Ammon's horn (tissue), 1 donor: ENCODE measurements at regions not wholly inside any gene's neighbourhood (a gene's known extent, or its start where the extent isn't known, plus 50 kb on each side); places are given as distances from the start of the nearest gene placed in this dataset.
"Not testable (repeated sequence)": the region's sequence is repeated elsewhere in the genome, so short reads cannot be mapped to it uniquely, and the experiment has no call there.

Source experiments
- DNase-seq: peaks from one replicate; pipeline ENCODE4 v3.0.0-alpha.2; 2016; ENCODE audit warnings: low spot score

DNA sequence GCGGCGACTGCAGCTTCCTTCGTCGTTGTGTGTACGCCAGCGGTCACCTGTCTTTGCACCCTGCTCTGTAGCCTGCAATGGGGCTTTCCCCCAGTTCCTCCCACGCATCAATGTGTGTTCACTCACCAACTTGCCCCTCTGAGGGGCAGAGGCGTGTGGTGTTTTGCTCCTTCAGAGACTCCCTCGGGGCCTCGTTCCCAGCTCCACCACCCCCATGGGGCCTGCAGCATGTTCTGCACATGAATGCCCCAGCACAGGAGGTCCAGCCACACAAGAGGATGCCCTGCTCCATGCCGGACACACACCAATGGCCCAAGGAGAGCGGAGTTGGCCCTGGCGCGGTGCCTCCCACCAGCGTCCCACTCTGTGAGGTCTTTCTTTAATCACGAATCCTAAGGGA, 196.8 kb downstream of the BANP start:
- DNase-seq = not testable (repeated sequence)

DNA sequence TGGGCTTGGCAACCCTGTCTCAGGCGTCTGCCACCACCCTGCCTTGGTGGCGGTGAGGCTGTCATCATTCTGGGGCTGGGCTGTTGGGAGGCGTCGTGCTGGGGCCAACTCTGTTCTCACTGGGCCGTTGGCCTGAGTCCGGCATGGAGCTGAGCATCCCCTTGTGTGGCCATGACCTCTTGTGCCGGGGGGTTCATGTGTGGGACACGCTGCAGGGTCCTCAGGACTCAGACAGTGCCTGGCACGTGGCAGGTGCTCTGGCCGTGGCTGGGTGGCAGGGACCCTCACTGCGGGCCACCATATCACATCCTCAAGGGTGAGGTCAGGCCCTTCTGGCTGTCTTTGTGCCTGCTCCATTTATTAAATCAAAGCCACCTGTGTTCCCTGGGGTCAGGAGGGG, 197.4 kb downstream of the BANP start:
- not testable (repeated sequence) for DNase-seq

DNA sequence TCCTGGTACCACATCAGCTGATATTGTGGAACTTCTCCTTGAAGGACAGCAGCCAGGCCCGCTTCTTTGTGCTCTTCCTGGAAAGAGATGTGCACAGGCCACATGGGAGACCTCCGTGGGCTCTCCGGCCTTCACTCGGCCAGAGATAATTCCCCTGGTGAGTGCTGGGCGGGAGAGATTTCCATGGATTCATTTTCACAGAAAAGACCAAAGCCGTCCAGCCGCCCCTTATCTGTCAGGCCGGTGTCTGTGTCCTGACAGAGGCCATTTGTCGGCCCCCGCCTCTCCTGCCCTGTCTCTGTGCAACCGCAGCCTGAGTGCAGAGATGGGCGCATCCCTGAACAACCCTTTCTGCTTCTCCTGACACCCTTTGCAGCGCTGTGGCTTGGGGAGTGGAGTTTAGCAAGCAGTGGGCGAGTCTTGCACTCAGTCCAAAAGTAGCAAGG, 197.9 kb downstream of the BANP start:
- not testable (repeated sequence) for DNase-seq

DNA sequence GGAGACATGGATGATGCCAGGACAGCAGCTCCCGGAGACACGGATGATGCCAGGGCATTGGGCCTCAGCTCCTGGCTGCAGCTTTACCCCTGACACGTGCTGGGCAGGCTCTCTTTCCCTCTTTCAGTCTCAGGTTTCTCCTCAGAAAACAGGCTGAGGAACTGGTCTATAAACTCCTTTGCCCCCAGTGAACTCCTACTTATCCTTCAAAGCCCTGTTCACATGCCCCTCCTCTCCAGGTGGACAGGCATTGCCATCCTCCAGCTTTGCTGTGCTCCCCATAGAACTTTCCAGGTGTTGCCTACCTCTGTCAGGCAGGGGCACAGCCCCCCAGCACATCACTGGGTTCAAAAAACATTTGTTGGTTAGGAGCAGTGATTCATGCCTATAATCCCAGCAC, 198.4 kb downstream of the BANP start:
- DNase-seq = not testable (repeated sequence)

DNA sequence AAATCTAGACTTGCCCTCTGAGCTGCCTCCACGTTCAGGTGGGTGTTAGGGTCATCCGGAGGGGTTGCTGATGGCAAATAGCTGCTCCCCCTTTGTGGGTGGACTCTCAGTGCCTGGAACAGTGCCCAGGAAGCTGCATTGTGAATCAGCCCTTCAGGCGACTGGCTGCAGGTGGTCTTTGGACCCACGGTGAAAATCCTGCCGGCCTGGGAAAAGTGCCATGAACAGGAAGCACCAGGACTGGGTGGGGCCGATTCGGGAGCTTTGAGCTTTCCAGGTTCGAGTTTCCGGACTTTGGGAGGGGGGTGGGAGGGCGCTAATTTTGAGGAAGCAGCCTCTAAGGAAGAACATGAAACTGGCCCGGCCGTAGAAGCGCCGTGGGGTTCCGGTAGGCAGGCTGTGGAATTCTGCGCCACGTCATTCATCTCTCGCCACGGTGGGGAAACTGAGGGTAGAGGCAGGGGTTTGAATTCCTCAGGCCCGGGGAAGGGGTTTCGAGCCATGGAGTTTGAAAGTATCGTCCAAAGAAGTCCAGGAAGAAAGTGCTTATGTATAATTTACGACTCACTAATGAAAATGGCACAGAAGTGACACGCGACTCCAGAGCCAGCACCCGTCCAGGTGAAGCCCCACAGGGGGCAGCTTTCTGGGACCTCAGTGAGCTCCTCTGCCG, 199.4 kb downstream of the BANP start:
- DNase-seq = not testable (repeated sequence)

DNA sequence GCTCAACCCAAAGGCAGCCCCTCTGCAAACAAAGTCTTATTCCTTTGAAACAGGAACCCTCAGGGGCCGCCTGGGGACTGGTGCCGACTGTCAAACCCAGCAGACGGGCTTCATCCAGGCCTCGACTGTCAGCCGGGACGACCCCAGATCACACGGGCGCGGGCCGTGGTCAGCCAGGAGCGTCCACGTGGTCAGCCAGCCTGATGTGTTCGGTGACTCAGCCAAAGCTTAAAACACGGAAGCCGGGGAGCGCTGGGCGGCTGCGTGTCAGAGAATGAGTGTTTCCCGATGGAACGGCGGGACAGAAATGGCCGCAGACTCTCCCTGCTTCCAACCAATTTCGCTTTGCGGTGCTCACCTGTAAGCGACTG, 199.9 kb downstream of the BANP start:
- DNase-seq = not testable (repeated sequence)

DNA sequence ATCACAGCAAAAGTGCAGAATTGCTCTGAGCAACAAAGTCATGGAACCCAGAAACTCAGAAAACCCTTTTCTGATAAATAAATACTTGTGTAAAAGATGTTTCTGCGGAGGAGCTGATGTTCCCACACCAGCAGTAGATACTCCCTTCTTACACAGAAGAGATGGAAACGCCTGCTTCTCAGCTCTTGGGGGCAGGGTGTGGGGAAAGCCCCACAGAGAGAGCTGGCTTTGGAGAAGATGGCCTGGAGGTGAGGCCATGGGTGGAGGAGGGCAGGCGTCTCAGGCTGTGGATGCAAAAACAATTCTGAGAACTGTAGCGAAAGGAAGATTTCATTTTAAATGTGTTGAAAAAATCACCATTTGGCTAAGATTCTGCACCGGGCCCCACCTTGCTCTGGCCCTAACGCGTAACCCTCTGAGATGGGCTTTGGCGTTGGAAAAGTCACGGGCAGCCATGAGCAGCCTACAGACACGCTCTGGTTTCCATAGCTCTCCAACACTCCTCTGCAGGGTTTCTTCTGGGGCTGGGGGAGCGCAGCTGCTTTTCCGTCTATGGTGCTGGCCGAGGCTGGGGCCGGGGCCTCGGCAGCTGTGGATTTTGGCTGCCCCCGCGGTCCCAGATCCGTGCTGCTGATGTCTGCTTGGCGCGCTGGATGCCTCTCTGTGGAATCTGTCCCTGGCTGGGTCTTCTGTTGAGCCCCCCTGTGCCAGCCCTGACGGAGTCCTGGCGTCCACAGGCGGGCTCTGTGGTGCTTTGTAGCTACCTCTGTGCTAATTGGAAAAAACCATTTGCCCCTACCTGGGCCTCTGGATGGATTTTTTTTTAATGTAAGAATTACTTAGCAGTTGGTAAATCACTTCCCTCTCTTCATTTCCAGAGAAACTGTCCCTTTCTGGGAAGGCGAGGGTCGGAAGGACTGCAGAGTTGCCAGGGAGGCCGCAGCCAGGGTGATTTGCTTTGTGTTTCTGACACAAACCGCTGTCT, 200.9 kb downstream of the BANP start:
- not testable (repeated sequence) for DNase-seq

DNA sequence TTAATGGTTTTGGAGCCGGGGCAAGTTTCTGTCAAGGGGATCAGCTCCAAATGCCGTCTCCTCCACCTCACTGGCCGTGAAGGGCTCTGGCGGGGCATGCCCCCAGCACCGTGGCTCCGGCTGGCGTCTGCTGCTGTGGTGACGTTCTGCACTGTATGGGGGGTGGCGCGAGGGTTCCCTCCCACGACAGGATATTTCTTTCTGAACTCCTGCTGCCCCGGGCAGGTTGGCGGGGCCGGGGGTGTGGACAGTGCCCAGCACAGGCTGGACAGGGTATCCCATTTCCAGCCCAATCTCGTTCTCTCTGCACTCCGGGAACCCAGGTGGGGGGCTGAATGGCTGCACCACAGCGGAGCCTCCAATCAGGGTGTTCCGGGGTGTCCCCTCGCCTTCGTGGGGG, 201.6 kb downstream of the BANP start:
- not testable (repeated sequence) for DNase-seq

DNA sequence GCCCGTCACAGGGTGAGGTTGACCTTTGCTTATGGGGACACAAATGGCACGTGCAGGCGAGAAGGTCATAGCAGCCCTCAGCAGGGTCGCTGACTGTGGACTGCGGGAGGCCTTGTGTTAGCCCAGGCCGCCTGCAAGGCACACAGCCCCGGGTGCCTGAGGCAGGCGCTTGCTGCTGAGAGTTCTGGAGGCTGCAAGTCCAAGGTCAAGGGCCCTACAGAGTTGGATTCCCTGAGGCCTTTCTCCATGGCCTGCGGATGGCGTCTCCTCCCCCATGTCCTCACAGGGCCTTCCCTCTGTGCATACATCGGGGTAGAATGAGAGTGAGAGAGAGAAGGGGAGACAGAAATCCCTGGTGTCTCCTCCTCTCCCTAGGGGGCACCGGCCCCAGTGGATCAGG, 202.3 kb downstream of the BANP start:
- not testable (repeated sequence) for DNase-seq

DNA sequence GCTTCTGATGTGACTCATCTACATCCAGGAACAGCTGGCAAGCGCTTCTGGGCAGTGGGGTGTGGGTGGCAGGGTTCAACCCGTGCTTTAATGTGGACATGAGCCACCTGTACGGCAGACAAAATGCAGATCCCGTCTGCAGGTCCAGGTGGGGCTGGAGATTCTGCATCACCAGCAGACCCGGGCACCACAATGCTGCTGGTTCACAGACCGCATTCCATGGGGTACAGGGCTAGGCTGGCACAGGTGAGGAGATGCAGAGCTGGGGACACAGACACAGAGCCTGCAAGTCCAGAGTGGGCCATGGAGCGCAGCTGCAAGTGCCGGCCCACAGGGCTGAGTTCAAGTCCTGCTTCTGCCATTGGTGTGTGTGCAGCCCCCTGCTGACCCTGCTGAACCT, 203.7 kb downstream of the BANP start:
- DNase-seq = not testable (repeated sequence)

DNA sequence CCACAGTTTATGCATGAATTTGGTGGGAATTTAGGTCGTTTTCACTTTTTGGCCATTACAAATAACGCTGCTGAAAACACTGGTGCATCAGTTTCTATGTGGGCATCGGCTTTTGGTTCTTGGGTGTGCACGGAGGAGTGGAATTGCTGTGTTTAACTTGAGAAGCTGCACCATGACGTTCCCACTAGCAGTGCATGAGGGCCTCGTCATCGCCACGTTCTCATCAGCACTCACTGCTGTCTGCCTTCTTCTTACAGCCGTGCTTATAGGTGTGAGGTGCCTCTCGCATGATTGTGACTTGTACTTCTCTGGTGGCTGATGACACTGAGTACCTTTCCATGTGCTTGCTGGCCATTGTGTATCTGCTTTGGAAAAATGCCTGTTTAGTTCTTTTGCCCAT, 204.4 kb downstream of the BANP start:
- not testable (repeated sequence) for DNase-seq

DNA sequence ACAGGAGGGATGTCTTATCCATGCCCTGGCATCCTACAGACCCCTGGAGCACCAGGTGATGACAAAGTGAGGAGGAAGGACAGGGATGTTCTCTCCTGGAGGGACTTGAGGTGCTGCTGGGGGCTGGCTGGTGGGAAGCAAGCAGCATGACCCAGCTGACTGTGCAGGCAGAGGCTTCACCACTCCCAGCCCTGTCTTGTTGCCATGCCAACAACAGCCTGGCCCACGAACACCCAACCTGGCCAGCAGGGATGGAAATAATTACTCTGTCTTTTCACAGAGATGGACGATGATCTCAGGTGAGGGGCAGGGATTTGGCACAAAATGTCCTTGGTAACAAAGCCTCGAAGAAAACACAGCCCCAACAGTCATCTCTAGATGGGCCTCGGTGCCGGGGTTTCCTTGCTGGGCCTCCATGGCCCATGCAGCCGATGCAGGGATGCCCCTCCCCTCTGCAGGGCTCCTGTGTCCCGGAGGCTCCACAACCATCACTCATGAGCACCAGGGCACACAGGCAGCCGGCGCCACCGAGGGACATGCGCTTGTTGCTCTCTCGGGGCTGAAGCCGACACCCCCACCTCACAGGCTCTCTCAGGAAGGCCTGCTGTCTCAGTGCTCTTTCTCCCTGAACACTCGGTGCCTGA, 205.5 kb downstream of the BANP start:
- DNase-seq = not testable (repeated sequence)

DNA sequence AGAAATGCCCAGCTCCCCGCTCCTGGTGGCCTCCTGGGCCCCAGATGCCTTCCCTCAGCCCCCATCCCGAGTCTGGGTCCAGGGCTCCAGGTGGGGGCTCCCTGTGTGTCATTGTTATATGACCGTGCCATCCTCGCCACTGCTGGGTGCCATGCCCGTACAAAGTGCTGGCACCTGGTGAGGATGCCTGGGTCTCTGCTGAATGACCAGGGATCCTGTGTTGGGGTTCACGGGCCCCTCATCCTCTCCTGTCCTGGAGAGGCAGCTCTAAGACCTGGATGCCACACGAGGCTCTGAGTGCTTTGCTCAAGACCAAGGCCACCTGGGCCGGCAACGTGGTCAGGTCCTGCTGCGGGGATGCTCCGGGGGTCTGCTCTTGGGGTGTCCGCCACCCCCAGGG, 206.5 kb downstream of the BANP start:
- DNase-seq = not testable (repeated sequence)

DNA sequence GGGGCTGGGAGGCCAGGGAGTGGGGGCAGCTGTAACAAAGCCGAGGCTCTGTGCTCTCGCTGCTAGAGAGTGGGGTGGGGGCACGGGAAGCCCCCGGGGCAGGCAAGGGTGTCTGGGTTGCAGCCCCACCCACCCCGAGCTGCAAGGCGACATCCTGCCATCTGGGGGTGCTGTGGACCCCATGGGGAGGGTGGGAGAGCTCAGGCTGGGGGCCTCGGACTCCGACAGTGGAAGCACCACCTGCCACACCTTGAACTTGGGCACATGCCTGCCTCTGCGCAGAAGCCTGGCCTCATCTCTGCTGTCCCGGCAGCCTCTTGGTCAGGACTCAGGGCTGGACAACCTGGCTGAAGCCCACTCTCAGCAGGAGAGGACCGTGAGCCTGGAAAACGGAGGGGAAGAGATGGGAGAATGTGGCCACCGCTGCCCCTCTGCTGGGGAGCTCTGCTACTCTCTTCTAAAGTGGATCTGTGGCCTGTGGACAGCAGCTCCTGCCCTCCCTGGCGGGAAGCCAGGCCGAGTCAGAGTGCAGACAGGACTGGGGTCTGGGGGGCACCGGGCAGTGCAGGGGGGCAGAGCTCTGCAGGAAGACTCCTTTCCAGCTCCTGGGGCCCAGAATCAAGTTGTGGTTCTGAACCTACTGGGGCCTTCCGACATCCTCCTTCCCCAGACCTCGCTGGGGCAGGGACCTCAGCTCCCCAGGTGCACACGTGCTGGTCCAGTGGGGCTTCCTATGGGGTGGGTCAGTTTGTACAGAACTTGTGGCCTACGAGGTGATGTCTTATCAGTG, 207.2 kb downstream of the BANP start:
- not testable (repeated sequence) for DNase-seq

DNA sequence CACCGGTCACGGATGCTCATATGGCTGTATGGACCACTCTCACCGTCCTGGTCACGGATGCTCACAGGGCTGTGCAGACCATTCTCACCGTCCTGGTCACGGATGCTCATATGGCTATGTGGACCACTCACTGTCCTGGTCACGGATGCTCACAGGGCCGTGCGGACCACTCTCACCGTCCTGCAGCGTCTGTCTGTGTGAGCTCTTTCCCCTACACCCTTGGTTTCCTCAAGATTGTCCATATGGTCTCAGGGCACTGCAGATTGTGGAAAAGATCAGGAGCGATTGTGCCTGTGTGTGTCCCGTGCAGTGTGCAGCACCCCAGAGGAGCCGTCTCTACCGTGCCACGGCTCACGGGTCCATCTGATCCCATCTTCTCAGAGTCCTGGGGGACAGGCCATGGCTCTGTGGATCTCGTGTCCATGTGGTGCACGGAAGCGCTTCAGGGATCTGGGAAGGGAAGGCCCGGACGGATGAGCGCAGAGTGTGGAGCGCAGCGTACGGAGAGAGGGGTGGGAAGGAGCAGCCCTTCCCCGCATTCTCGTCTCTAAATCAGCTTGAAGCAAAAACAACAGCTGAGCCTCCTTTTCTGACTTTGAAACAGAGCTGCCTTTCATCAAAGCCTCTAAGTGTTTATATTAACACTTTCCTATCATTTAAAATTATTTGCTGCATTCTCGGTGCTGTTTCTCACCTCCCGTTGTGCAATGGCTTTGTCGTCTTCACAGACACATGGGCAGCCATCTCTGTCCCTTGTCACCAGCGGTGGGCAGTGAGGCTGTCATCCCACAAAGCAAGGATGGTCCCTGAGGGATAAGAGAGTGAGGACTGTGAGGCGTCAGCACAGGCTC, 208.0 kb downstream of the BANP start:
- not testable (repeated sequence) for DNase-seq

DNA sequence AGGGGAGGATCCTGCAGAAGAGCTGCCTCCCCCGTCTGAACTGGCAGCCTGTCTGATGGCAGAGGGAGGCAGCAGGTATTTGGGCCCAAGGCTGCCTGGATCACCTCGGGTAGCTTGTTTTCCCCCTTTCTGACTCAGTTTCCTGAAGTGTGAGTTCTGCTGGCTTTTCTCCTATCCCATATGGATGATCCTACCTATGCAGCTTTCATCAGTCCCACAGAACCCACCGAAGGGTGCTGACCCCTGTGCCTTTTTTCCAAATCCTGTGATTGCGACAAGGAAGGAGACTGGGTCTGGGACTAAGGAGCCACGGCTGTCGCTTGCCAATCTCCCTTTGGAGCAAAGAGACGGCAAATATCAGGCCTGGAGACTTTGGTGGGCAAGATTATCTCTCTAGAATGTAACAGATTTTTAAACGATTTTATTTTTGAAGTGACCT, 208.7 kb downstream of the BANP start:
- DNase-seq = not testable (repeated sequence)

DNA sequence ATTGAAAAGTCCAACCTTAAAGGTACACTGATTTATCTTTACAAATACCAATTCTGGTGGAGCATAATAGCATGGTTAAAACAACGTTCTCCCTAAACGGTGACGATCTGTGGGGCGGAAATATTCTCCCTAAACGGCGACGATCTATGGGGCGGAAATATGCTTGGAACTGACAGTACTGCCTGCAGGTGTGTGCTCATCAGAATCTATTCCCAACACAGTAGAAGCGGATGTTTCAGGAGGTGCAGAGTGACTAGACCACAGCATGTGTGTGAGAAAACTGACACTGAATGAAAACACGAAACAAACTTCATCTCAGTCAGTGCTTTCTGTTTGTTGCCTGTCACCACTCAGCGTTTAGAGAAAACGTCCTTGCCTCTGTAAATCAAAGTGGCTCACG, 210.0 kb downstream of the BANP start:
- not testable (repeated sequence) for DNase-seq

DNA sequence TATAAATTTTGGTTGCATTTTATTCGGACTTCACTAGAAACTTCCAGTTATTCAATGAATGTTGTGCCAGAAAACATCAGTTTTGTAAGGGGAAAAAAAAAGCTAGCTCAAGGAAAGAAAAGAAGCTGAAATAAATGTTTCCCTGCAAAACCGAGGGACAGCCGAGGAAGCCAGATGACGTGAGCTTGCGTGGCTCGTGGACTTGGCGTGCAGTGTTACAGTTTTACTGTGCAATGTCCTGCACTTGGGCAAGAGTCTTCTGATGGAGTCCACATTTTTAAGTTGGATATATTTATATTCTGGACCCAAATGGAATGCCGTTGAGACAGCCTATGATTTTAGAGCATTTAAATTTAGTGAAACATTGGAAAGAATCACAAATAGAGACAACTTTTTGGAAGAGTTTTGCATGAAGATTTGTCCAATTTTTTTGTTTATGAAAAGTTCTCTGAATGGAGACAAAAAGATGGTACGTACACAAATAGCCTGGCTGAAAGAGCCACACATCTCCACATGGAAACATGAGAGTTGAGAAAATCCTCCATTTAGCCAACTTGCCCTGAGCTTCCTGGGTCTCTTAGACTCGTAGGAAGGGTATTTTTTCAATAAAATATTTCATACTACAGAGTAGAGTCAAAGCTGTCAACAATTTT, 210.5 kb downstream of the BANP start:
- DNase-seq = not testable (repeated sequence)

DNA sequence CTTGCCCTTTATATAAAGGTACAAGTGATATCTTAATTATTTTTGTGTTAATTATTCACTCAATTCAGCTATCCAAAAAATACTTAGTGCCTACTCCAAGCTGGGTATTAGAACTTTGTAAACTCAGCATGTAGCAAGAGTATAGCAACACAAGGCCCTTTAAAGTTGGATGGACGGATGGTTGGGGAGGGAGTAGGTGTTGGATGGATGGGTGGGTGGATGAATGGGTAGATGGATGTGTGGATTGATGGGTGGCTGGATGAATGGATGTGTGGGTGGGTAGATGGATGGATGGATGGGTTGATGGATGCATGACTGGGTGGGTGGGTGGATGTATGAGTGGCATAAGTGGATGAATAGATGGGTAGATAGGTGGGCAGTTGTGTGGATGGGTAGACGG, 211.5 kb downstream of the BANP start:
- DNase-seq = not testable (repeated sequence)
